Vagina (tissue), 2 donors: ENCODE measurements at regions not wholly inside any gene's neighbourhood (a gene's known extent, or its start where the extent isn't known, plus 50 kb on each side); places are given as distances from the start of the nearest gene placed in this dataset.

ENCODE experiments used
- DNase-seq, 2 donors: peaks; one replicate each; pipeline ENCODE4 v3.0.0-alpha.2; 2017; ENCODE audit errors: extremely low spot score in 2 of 2
- H3K27ac ChIP-seq: fragments of 200-600 bp; sonication (generic); one replicate; pipeline ENCODE4 v1.5.1; 2019
- H3K27me3 ChIP-seq: fragments of 200-600 bp; sonication (generic); one replicate; pipeline ENCODE4 v1.5.1; 2019
- H3K36me3 ChIP-seq, 2 donors: fragments of 200-600 bp; sonication (generic); one replicate each; pipeline ENCODE4 v1.5.1; 2017 to 2019
- H3K4me1 ChIP-seq: fragments of 200-600 bp; sonication (generic); one replicate; pipeline ENCODE4 v1.5.1; 2019
- H3K4me3 ChIP-seq, 2 donors: fragments of 200-600 bp; sonication (generic); 1 replicate in 1 of 2; 2 replicates in 1 of 2; pipeline ENCODE4 v1.5.1; 2016 to 2019
- H3K9me3 ChIP-seq: fragments of 200-600 bp; sonication (generic); one replicate; pipeline ENCODE4 v1.5.1; 2019
- CTCF ChIP-seq, 3 experiments: fragments of 450-650 bp in 2 of 3; fragments of 200-600 bp in 1 of 3; sonication (generic) in 1 of 3; IDR thresholded peaks; one replicate each; pipeline ENCODE4 v1.5.1; 2017 to 2019; ENCODE audit warnings: antibody characterized with exemption in 3 of 3, mild to moderate bottlenecking in 2 of 3, moderate library complexity in 2 of 3
- POLR2A ChIP-seq, 2 donors: fragments of 450-650 bp; IDR thresholded peaks; one replicate each; pipeline ENCODE4 v1.6.1; 2017; ENCODE audit warnings: antibody characterized with exemption in 2 of 2, mild to moderate bottlenecking in 2 of 2, moderate library complexity in 2 of 2
- POLR2AphosphoS5 ChIP-seq, 2 donors: sonication (generic); formaldehyde crosslinking; IDR thresholded peaks; one replicate each; pipeline ENCODE4 v1.9.0; 2017; ENCODE audit warnings: antibody characterized with exemption in 2 of 2, mild to moderate bottlenecking in 2 of 2, low read depth in 1 of 2; ENCODE audit not compliant: insufficient read depth in 1 of 2
- intact Hi-C: fragments of 100-400 bp; cut with DNase I; formaldehyde crosslinking; loops from one replicate; pipeline ENCODE4 v1.15.1; 2023

- Histone ChIP-seq H3K4me3 (no peak overlapping the region), H3K9me3 (no peaks in the 10 kb centered on the region), H3K27ac (no peak overlapping the region), H3K4me1 (no peaks in the 10 kb centered on the region), H3K27me3 (no peaks in the 10 kb centered on the region), H3K36me3 (no peaks in the 10 kb centered on the region)
- intact Hi-C loops = no loop called here
- TF ChIP-seq CTCF (IDR thresholded peaks at IDR 0.05) = no peak
- no peak for TF ChIP-seq POLR2A (IDR thresholded peaks at IDR 0.05)
- no peak for TF ChIP-seq POLR2AphosphoS5 (IDR thresholded peaks at IDR 0.05; ENCODE audit: insufficient read depth in 1 of 2, low read depth in 1 of 2)
- DNase-seq = no peak
These were observed 109.9 kb upstream of the IFNE start for GRCh38 chr9:21592063-21592338.

GRCh38 chr9:21597284-21597683, 115.2 kb upstream of the IFNE start:
- Histone ChIP-seq H3K36me3 (no peaks in the 10 kb centered on the region), H3K9me3 (no peaks in the 10 kb centered on the region), H3K27ac (no peak overlapping the region), H3K4me3 (no peak overlapping the region), H3K27me3 (no peaks in the 10 kb centered on the region), H3K4me1 (no peaks in the 10 kb centered on the region)
- DNase-seq = no peak
- intact Hi-C loops = no loop called here
- no peak for TF ChIP-seq POLR2A (IDR thresholded peaks at IDR 0.05)
- no peak for TF ChIP-seq CTCF (IDR thresholded peaks at IDR 0.05)
- TF ChIP-seq POLR2AphosphoS5 (IDR thresholded peaks at IDR 0.05; ENCODE audit: insufficient read depth in 1 of 2, low read depth in 1 of 2) = no peak

- no peak overlapping the region for H3K4me3 ChIP-seq
- DNase-seq = no peak
- H3K9me3 ChIP-seq = no peaks in the 10 kb centered on the region
- TF ChIP-seq CTCF (IDR thresholded peaks at IDR 0.05) (no peak), POLR2A (IDR thresholded peaks at IDR 0.05) (no peak), POLR2AphosphoS5 (IDR thresholded peaks at IDR 0.05; ENCODE audit: insufficient read depth in 1 of 2, low read depth in 1 of 2) (no peak)
- H3K27ac ChIP-seq = no peak overlapping the region
- no peaks in the 10 kb centered on the region for H3K27me3 ChIP-seq
- no peaks in the 10 kb centered on the region for H3K36me3 ChIP-seq
- intact Hi-C loops = no loop called here
- H3K4me1 ChIP-seq = no peaks in the 10 kb centered on the region
These were observed 116.6 kb upstream of the IFNE start for GRCh38 chr9:21598749-21599148.

GRCh38 chr9:21605489-21605931, 123.4 kb upstream of the IFNE start:
- no peak for DNase-seq
- Histone ChIP-seq H3K9me3 (no peaks in the 10 kb centered on the region), H3K36me3 (no peaks in the 10 kb centered on the region), H3K4me3 (no peak overlapping the region), H3K27ac (no peak overlapping the region), H3K27me3 (no peaks in the 10 kb centered on the region), H3K4me1 (no peaks in the 10 kb centered on the region)
- TF ChIP-seq POLR2A (IDR thresholded peaks at IDR 0.05) (no peak), CTCF (IDR thresholded peaks at IDR 0.05) (no peak), POLR2AphosphoS5 (IDR thresholded peaks at IDR 0.05; ENCODE audit: insufficient read depth in 1 of 2, low read depth in 1 of 2) (no peak)
- intact Hi-C loops = no loop called here

GRCh38 chr9:21607576-21607975, 125.5 kb upstream of the IFNE start:
- H3K4me3 ChIP-seq = no peak overlapping the region
- no peak for TF ChIP-seq POLR2AphosphoS5 (IDR thresholded peaks at IDR 0.05; ENCODE audit: insufficient read depth in 1 of 2, low read depth in 1 of 2)
- TF ChIP-seq POLR2A (IDR thresholded peaks at IDR 0.05) = no peak
- no peak for TF ChIP-seq CTCF (IDR thresholded peaks at IDR 0.05)
- H3K9me3 ChIP-seq = no peaks in the 10 kb centered on the region
- no peaks in the 10 kb centered on the region for H3K36me3 ChIP-seq
- intact Hi-C loops = no loop called here
- no peak overlapping the region for H3K27ac ChIP-seq
- H3K4me1 ChIP-seq = no peaks in the 10 kb centered on the region
- H3K27me3 ChIP-seq = no peaks in the 10 kb centered on the region
- DNase-seq = no peak
